OCI-LY1 (cell line): ENCODE measurements at regions not wholly inside any gene's neighbourhood (a gene's known extent, or its start where the extent isn't known, plus 50 kb on each side); places are given as distances from the start of the nearest gene placed in this dataset.

Experiments
- EZH2 ChIP-seq: fragments of 200-600 bp; sonication (generic), shearing (Covaris generic); IDR thresholded peaks from 2 replicates; pipeline ENCODE4 v1.8.0; 2017; ENCODE audit warnings: borderline replicate concordance, mixed run types, mild to moderate bottlenecking, antibody characterized with exemption, low read length, moderate library complexity, mixed read lengths
- TF ChIP-seq, protein P1 (sequence below): fragments of 200-600 bp; sonication (generic), shearing (Covaris generic); IDR thresholded peaks from 2 replicates; pipeline ENCODE4 v1.5.1; 2017; ENCODE audit warnings: mild to moderate bottlenecking, antibody characterized with exemption, low read length, moderate library complexity, mixed read lengths

GRCh38 chr16:87095271-87095670, 221.9 kb downstream of the C16orf95 start:
- TF ChIP-seq, protein P1, sequence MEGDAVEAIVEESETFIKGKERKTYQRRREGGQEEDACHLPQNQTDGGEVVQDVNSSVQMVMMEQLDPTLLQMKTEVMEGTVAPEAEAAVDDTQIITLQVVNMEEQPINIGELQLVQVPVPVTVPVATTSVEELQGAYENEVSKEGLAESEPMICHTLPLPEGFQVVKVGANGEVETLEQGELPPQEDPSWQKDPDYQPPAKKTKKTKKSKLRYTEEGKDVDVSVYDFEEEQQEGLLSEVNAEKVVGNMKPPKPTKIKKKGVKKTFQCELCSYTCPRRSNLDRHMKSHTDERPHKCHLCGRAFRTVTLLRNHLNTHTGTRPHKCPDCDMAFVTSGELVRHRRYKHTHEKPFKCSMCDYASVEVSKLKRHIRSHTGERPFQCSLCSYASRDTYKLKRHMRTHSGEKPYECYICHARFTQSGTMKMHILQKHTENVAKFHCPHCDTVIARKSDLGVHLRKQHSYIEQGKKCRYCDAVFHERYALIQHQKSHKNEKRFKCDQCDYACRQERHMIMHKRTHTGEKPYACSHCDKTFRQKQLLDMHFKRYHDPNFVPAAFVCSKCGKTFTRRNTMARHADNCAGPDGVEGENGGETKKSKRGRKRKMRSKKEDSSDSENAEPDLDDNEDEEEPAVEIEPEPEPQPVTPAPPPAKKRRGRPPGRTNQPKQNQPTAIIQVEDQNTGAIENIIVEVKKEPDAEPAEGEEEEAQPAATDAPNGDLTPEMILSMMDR: no peak
- TF ChIP-seq EZH2: no peak
